Activated naive CD8-positive, alpha-beta T cell treated with anti-CD3 and anti-CD28 coated beads, Interleukin-2, amount 10 ng/mL, durations not matched to agents 7 days and 5 days (primary cell): ENCODE measurements at regions not wholly inside any gene's neighbourhood (a gene's known extent, or its start where the extent isn't known, plus 50 kb on each side); places are given as distances from the start of the nearest gene placed in this dataset.
"Not testable (repeated sequence)": the region's sequence is repeated elsewhere in the genome, so short reads cannot be mapped to it uniquely, and the experiment has no call there.

Source experiments
- ATAC-seq: fragments of 150-1000 bp; cut with Tn5 transposase; one replicate; pipeline ENCODE4 v1.10.0; 2021; ENCODE audit warnings: low read depth, moderate library complexity
- POLR2A ChIA-PET: fragments of 350-600 bp; sonication (Branson Sonifier 250); formaldehyde crosslinking; loops from one replicate; lab custom pipeline; 2021; ENCODE audit warnings: antibody characterized with exemption; lab: Charles Lee
- DNase-seq: peaks from one replicate; pipeline ENCODE4 v3.0.0; 2021
- H3K27ac Mint-ChIP-seq: one replicate; pipeline ENCODE4 v1.8.0; 2022; ENCODE audit warnings: mild to moderate bottlenecking, mixed read lengths
- H3K27me3 Mint-ChIP-seq: one replicate; pipeline ENCODE4 v1.8.0; 2022; ENCODE audit warnings: mild to moderate bottlenecking, moderate library complexity, mixed read lengths
- H3K36me3 Mint-ChIP-seq: one replicate; pipeline ENCODE4 v1.8.0; 2021; ENCODE audit warnings: mild to moderate bottlenecking, mixed read lengths
- H3K4me1 Mint-ChIP-seq: one replicate; pipeline ENCODE4 v1.8.0; 2021; ENCODE audit warnings: mixed read lengths
- H3K4me3 Mint-ChIP-seq: one replicate; pipeline ENCODE4 v1.8.0; 2022; ENCODE audit warnings: mild to moderate bottlenecking, moderate library complexity, mixed read lengths
- H3K9me3 Mint-ChIP-seq: one replicate; pipeline ENCODE4 v1.8.0; 2021; ENCODE audit warnings: mixed read lengths

GRCh38 chr12:116443821-116444589, 115.2 kb upstream of the MAP1LC3B2 start:
- Mint-ChIP-seq H3K4me3 (no peak overlapping the region), H3K4me1 (no peaks in the 10 kb centered on the region), H3K27me3 (no peaks in the 10 kb centered on the region), H3K9me3 (no peaks in the 10 kb centered on the region), H3K27ac (no peak overlapping the region), H3K36me3 (no peaks in the 10 kb centered on the region)
- no peak for DNase-seq
- ATAC-seq: no peak
- POLR2A ChIA-PET: no interaction called here

- Mint-ChIP-seq H3K9me3 (no peaks in the 10 kb centered on the region), H3K4me1 (no peaks in the 10 kb centered on the region), H3K27me3 (no peaks in the 10 kb centered on the region), H3K36me3 (no peaks in the 10 kb centered on the region), H3K27ac (no peak overlapping the region), H3K4me3 (no peak overlapping the region)
- DNase-seq (no peak), ATAC-seq (no peak)
- POLR2A ChIA-PET: no interaction called here
These were observed 114.6 kb upstream of the MAP1LC3B2 start for GRCh38 chr12:116444590-116444943.

DNA sequence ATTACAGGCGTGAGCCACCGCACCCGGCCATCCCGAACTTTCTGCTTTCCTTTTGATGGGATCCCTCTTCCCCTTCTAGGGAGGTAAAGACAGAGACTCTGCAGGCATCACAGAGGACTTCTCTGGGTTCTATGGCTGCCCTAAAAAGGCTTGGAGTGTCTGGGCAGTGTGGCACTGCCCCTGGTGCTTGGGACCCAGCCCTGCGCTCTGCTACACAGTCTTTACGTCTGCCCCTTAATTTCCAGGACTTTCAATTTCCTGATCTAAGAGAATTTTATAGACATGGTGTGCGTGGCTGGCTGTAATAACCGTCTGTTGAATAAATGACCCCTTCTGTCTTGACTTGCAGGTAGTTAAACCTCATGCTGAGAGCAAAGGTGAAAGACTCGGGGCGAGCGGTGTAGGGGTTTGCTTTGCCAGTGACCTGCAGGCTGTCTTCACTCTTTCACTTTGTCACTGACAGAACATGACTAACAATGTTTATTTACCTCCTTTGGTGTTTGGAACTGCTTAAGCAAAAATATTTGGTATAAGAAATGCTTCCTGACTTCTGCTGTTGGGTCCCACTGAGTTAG, 110.9 kb upstream of the MAP1LC3B2 start:
- peaks cover 2% of the 10 kb centered on the region for H3K4me1 Mint-ChIP-seq
- ATAC-seq: no peak
- no peak overlapping the region for H3K27ac Mint-ChIP-seq
- POLR2A ChIA-PET: no interaction called here
- H3K27me3 Mint-ChIP-seq: no peaks in the 10 kb centered on the region
- H3K4me3 Mint-ChIP-seq: no peak overlapping the region
- DNase-seq: no peak
- H3K9me3 Mint-ChIP-seq: no peaks in the 10 kb centered on the region
- no peaks in the 10 kb centered on the region for H3K36me3 Mint-ChIP-seq

- Mint-ChIP-seq H3K27me3 (no peaks in the 10 kb centered on the region), H3K9me3 (no peaks in the 10 kb centered on the region), H3K27ac (no peak overlapping the region), H3K4me3 (no peak overlapping the region), H3K4me1 (peaks cover 4% of the 10 kb centered on the region), H3K36me3 (no peaks in the 10 kb centered on the region)
- no peak for DNase-seq
- no peak for ATAC-seq
- POLR2A ChIA-PET: no interaction called here
These were observed 108.7 kb upstream of the MAP1LC3B2 start for GRCh38 chr12:116450406-116450910.

- H3K4me1 Mint-ChIP-seq, H3K9me3 Mint-ChIP-seq, H3K4me3 Mint-ChIP-seq, POLR2A ChIA-PET, ATAC-seq, H3K27ac Mint-ChIP-seq, H3K27me3 Mint-ChIP-seq, H3K36me3 Mint-ChIP-seq, DNase-seq: not testable (repeated sequence)
These were observed 106.2 kb upstream of the MAP1LC3B2 start for GRCh38 chr12:116452975-116453374.

DNA sequence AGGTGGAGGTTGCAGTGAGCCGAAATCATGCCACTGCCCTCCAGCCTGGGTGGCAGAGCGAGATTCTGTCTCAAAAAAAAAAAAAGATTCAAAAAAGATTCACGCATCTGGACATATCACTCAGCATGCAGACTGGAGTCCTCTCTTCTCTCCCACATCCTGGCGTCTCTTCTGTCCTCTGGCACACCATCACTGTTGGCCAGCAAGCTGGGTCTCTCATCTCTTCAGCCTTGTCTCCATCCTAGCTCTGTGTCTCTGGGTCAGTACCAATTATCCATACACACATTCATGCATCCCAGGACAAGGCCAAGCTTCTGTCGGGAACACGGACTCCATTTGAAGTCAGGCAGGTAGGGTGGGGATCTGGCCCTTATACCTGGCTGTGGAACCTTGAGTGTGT, 105.5 kb upstream of the MAP1LC3B2 start:
- H3K4me3 Mint-ChIP-seq: no peak overlapping the region
- H3K27ac Mint-ChIP-seq: no peak overlapping the region
- H3K4me1 Mint-ChIP-seq: peaks cover 4% of the 10 kb centered on the region
- DNase-seq: no peak
- POLR2A ChIA-PET: no interaction called here
- no peaks in the 10 kb centered on the region for H3K36me3 Mint-ChIP-seq
- H3K27me3 Mint-ChIP-seq: peaks cover 9% of the 10 kb centered on the region
- H3K9me3 Mint-ChIP-seq: no peaks in the 10 kb centered on the region
- no peak for ATAC-seq

DNA sequence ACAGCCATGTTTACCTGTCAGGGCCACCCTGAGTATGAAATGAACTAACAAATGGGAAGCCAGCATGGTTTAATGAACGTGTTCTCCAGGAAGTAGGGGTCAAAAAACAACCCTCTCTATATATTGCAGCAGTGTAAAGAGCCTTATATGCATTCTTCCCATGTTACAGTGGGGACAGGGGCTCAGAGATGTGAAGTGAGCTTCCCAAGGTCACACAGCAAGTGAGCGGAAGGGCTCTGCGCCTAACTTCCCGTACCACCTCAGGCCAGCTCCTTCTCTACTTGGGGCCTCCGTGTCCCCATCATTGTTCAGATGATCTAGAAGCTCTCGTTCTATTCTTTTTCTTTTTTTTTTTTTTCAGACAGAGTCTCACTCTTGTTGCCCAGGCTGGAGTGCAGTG, 105.1 kb upstream of the MAP1LC3B2 start:
- no peak overlapping the region for H3K27ac Mint-ChIP-seq
- peaks cover 9% of the 10 kb centered on the region for H3K27me3 Mint-ChIP-seq
- ATAC-seq (no peak), DNase-seq (no peak)
- H3K4me3 Mint-ChIP-seq: no peak overlapping the region
- no peaks in the 10 kb centered on the region for H3K9me3 Mint-ChIP-seq
- POLR2A ChIA-PET: no interaction called here
- H3K4me1 Mint-ChIP-seq: peaks cover 4% of the 10 kb centered on the region
- H3K36me3 Mint-ChIP-seq: no peaks in the 10 kb centered on the region

DNA sequence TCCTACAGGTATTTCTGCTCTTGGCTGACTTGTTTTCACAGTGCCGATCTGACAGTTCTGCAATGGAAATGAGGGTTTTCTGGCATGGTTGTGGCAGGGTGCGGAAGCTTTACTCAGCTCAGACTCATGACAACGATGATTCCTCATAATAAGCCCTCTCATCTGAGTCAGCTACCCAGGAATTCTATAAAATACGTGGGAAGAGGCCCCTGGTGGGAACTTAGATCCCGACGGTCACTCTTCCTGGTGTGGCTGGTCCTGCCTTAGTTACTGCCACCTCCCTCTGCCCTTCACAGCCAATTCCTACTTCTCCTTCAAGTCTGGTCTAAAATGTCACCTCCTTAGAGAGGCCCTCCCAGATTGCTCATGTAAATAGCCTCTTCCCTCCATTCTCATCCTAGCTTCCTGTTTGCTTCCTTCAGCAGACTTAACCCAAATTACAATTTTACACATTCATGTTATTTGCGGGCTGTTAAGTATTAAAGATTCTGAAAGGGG, 104.2 kb upstream of the MAP1LC3B2 start:
- Mint-ChIP-seq H3K27me3 (peaks cover 9% of the 10 kb centered on the region), H3K9me3 (no peaks in the 10 kb centered on the region), H3K4me3 (no peak overlapping the region), H3K4me1 (peaks cover 4% of the 10 kb centered on the region), H3K36me3 (no peaks in the 10 kb centered on the region), H3K27ac (no peak overlapping the region)
- ATAC-seq: no peak
- POLR2A ChIA-PET: no interaction called here
- no peak for DNase-seq

GRCh38 chr12:116455540-116456329, 103.4 kb upstream of the MAP1LC3B2 start:
- Mint-ChIP-seq H3K4me3 (no peak overlapping the region), H3K27me3 (peaks cover 9% of the 10 kb centered on the region), H3K27ac (no peak overlapping the region), H3K4me1 (peaks cover 4% of the 10 kb centered on the region), H3K9me3 (no peaks in the 10 kb centered on the region), H3K36me3 (no peaks in the 10 kb centered on the region)
- no peak for ATAC-seq
- POLR2A ChIA-PET: no interaction called here
- DNase-seq: no peak

- no peaks in the 10 kb centered on the region for H3K36me3 Mint-ChIP-seq
- POLR2A ChIA-PET: no interaction called here
- ATAC-seq (no peak), DNase-seq (no peak)
- no peak overlapping the region for H3K27ac Mint-ChIP-seq
- H3K4me1 Mint-ChIP-seq: peaks cover 4% of the 10 kb centered on the region
- H3K9me3 Mint-ChIP-seq: no peaks in the 10 kb centered on the region
- H3K4me3 Mint-ChIP-seq: no peak overlapping the region
- H3K27me3 Mint-ChIP-seq: peaks cover 9% of the 10 kb centered on the region
These were observed 102.7 kb upstream of the MAP1LC3B2 start for GRCh38 chr12:116456330-116457082.

GRCh38 chr12:116458492-116458891, 100.7 kb upstream of the MAP1LC3B2 start:
- no peak overlapping the region for H3K27ac Mint-ChIP-seq
- ATAC-seq (no peak), DNase-seq (no peak)
- no peaks in the 10 kb centered on the region for H3K36me3 Mint-ChIP-seq
- POLR2A ChIA-PET: no interaction called here
- no peaks in the 10 kb centered on the region for H3K9me3 Mint-ChIP-seq
- H3K4me3 Mint-ChIP-seq: no peak overlapping the region
- peaks cover 10% of the 10 kb centered on the region for H3K27me3 Mint-ChIP-seq
- H3K4me1 Mint-ChIP-seq: peaks cover 1% of the 10 kb centered on the region

DNA sequence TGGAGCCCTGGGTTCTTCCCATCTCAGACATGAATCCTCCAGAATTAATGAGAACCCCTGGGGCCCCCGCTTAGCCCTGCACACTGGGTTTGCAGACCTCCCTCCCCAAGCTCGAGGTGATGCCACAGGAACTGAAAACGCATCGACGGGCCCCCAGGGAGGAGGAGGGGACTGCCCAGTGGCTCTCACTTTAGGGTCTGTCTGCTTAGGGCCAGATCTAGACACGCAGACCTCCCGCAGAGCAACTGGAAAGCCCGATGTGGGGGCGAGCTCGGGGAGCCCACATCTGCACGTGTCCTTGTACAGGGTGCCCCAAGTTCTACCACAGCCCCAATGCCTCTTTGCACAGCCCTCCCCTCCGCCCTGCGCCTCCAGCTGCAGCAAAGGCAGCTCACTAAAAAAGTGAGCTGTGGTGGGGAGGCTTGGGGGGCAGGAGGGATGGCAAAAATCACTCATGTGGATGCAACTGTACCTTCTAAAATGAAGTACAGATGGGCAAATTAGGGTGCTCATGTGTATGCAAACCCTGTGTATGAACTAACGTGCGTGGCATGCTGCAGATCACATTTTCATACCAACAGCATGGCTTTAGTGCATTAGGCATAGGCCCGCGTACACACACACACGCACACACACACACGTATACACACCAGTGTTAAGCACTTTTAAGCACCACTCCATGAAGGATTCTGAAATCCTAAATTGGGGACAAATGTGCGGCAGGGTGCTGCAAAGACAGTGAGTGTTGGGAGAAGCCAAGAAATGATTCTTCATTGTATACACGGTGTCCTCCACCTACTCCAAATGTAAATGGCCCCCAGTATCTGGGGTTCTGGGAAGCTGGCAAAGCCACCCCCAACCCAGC, 99.9 kb upstream of the MAP1LC3B2 start:
- DNase-seq: no peak
- Mint-ChIP-seq H3K4me3 (no peak overlapping the region), H3K36me3 (no peaks in the 10 kb centered on the region), H3K4me1 (no peaks in the 10 kb centered on the region), H3K27me3 (peaks cover 10% of the 10 kb centered on the region), H3K9me3 (no peaks in the 10 kb centered on the region), H3K27ac (no peak overlapping the region)
- POLR2A ChIA-PET: no interaction called here
- ATAC-seq: no peak
